ENCODE measurements at regions not wholly inside any gene's neighbourhood (a gene's known extent, or its start where the extent isn't known, plus 50 kb on each side); places are given as distances from the start of the nearest gene placed in this dataset.

- H3K4me3 ChIP-seq (replicated peaks; ENCODE audit: low read depth, low read length), result no peak overlapping the region
- TF ChIP-seq CTCF (IDR thresholded peaks at IDR 0.05; ENCODE audit: low read depth, low read length, missing control alignments), result no peak
- no peak for DNase-seq (ENCODE audit: extremely low read depth, low read depth)
Measured at GRCh38 chr15:58247855-58248842, 110.0 kb downstream of the AQP9 start.

GRCh38 chr15:58249646-58250312 lies 111.6 kb downstream of the AQP9 start:
- no peak for TF ChIP-seq CTCF (IDR thresholded peaks at IDR 0.05; ENCODE audit: low read depth, low read length, missing control alignments)

GRCh38 chr15:58252586-58253323 lies 114.6 kb downstream of the AQP9 start:
- no peak overlapping the region for H3K4me3 ChIP-seq (replicated peaks; ENCODE audit: low read depth, low read length)
- no peak for DNase-seq (ENCODE audit: extremely low read depth, low read depth)
- TF ChIP-seq CTCF (IDR thresholded peaks at IDR 0.05; ENCODE audit: low read depth, low read length, missing control alignments), result no peak

More at GRCh38 chr15:58249646-58250312, 111.6 kb downstream of the AQP9 start:
- no peak overlapping the region for H3K4me3 ChIP-seq (replicated peaks; ENCODE audit: low read depth, low read length)
- no peak for DNase-seq (ENCODE audit: extremely low read depth, low read depth)

- no peak for TF ChIP-seq CTCF (IDR thresholded peaks at IDR 0.05; ENCODE audit: low read depth, low read length, missing control alignments)
- no peak for DNase-seq (ENCODE audit: extremely low read depth, low read depth)
- H3K4me3 ChIP-seq (replicated peaks; ENCODE audit: low read depth, low read length), result no peak overlapping the region
Measured at GRCh38 chr15:58257776-58258325, 119.7 kb downstream of the AQP9 start.

- no peak overlapping the region for H3K4me3 ChIP-seq (replicated peaks; ENCODE audit: low read depth, low read length)
- no peak for DNase-seq (ENCODE audit: extremely low read depth, low read depth)
- TF ChIP-seq CTCF (IDR thresholded peaks at IDR 0.05; ENCODE audit: low read depth, low read length, missing control alignments), result no peak
Measured at GRCh38 chr15:58258501-58259292, 120.5 kb downstream of the AQP9 start.

All from HFF-Myc (cell line).